GM19239 (cell line): ENCODE measurements at regions not wholly inside any gene's neighbourhood (a gene's known extent, or its start where the extent isn't known, plus 50 kb on each side); places are given as distances from the start of the nearest gene placed in this dataset.

Experiments
- DNase-seq: peaks from one replicate; pipeline ENCODE4 v3.0.0; 2011; ENCODE audit warnings: low spot score; ENCODE audit not compliant: insufficient read length
- FAIRE-seq: peaks from 2 replicates; lab custom pipeline; 2011; peaks lifted over from hg19 to GRCh38; lab: Jason Lieb, UNC

DNA sequence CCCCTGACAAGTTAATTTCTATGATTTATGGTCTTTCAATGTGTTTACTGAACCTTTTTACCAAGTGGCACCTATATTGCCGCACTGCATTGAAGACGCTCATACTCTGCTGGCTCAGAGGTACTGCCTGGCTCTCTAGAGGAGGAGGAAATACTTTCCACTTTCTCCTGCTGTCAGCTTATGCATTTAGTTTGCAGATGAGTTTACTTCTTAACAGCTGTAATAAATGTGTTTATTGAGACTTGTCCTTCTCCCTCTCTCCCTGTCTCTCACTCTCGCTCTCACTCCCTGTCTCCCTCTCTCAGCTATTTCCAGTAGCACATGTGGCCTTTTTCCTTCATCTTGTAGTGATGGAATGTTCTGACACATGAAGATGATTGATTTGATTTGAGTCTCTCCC lies 60.3 kb upstream of the SPATA13 start:
- DNase-seq = no peak
- FAIRE-seq = no peak

DNA sequence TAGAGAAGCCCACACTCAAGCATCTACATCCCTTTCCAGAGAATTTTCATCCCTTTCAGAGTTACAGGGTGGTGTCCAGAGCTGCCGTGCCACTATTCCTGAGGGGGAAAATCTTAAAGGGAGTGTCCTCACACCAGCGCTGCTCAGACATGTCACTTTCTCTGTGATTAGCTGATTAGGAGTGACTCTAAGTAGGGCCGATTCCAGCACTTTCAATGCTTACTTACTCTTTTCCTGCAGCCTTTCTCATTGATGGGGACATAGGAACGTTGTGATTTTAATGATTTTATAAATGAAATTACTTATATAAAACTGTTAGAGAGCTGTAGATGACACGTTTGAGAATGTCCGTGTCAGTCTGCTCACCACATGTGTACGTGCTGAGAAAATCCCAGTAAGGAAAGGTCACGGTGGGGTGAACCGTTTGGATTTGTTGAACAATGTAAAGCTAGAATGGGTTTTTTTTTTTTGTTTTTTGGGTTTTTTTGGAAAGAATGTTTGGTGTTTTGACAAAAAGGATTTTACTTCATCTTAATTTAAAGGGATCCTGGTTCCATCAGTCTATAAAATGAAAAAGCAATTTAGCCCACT lies 56.6 kb upstream of the SPATA13 start:
- FAIRE-seq (no peak), DNase-seq (no peak)

DNA sequence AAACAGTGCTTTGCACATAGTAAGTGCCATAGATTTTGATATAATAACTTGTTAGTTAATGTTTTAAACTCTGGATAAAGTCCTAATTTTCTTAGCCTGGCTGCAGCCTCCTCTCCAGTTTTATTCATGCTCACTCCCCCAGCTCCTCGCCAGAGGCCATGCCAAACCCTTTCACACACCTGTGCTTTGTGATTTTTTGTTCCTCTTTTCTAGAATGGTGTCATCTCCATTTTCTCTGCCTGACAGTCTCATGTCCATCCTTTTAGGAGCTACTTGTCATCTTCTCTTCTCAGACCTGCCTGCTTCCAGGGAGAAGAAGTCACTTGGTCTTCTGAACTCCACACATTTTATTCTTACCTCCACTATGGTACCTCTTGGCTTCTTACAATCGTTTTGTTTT lies 55.8 kb upstream of the SPATA13 start:
- DNase-seq (no peak), FAIRE-seq (no peak)

DNA sequence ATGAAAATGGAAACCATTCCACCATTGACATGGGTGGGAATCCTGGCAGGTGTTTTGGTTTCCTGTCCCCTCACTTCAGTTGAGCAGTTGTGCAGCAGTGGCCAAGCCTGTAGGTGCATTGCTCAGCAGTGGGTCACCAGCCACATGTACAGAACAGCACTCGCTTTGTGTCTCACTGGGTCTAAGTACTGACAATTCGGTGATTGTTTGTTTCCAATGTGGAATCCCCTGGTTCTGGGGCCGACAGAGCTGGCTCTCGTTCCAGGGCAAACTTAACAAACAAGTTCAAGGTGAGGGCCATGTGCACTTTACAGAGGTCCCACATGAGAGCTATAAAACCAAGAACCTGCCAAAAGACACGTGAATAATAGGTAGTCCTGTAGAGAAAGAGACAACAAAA lies 54.1 kb upstream of the SPATA13 start:
- FAIRE-seq (no peak), DNase-seq (no peak)

DNA sequence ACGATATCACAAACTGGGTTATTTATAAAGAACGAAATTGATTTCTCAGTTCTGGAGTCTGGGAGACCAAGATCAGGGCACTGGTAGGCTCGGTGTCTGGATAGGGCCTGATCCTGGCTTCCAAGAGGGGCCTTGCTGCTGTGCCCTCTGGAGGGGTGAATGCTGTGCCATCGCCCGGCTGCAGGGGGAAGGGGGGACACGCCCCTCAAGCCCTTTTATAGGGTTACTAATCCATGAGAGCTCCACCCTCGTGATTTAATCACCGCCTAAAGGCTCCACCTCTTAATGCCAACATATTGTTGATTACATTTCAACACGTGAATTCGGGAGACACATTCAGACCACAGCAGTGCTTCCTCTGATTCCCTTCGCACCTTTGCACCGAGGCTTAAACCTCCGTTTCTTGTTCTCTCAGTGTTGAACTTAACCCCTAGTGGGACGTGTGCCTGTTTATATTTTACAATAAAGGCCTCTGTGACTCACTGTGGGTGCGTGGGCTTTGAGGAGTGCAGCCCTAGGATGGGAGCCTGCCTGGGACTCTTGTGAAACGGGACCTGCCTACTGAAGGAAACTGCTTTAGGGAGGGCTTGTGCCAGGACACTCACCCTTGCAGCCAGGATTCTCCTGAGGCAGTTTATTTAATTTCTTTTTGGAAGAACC lies 52.4 kb upstream of the SPATA13 start:
- no peak for FAIRE-seq
- DNase-seq = no peak

DNA sequence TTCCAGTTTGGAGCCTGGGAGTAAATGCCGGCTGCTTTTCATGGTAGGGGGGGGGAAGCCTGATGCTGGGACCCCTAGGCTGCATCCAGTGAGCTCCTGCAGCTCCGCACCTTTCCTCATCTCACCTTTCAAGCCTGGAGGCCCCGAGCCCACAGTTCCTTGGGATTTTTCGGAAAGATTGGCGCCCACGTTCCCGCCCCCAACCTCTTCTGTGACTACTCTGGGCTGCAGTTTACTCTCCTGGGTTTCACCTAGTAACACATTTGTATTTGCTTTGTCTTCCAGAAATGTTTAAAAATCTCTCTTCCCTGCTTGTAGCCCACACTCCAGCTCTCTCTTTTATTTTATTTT lies 51.9 kb upstream of the SPATA13 start:
- DNase-seq (no peak), FAIRE-seq (no peak)

DNA sequence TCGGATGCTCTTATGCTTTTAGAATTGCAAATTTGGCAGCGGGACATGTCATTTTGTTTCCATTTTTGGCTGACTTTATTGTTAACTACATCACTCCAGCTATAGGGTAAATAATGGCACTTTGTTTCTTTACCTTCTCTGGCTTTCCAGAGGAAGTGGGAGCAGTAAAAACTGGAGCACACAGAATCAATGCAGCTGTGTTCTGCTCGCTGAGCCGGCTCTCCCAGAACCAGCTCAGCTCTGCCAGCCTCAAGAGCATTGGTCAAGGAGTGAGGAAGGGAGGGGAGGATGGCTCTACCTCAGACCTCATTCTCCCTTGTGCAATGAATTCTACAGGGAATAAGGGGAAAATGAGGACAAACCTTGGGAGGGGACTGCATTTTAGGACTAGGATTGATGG lies 50.5 kb upstream of the SPATA13 start:
- DNase-seq (no peak), FAIRE-seq (no peak)
